ENCODE measurements at regions not wholly inside any gene's neighbourhood (a gene's known extent, or its start where the extent isn't known, plus 50 kb on each side); places are given as distances from the start of the nearest gene placed in this dataset.

- TF ChIP-seq GABPA (IDR thresholded peaks at IDR 0.05; ENCODE audit: low read depth) (no peak), ZNF24 (IDR thresholded peaks at IDR 0.05) (no peak), ESRRA (IDR thresholded peaks at IDR 0.05; ENCODE audit: low read length) (no peak), CTCF (IDR thresholded peaks at IDR 0.05 in 2 of 3, conservative IDR thresholded peaks at IDR 0.05 in 1 of 3; ENCODE audit: control insufficient read depth in 2 of 3, extremely low read depth in 1 of 3, insufficient read depth in 1 of 3, low read depth in 3 of 3, low read length in 3 of 3) (peak in 1 of 3 experiments; percentile 16; a peak in 1 of 6 replicates), SP1 (IDR thresholded peaks at IDR 0.05; ENCODE audit: low read depth, low read length) (no peak), RCOR1 (conservative IDR thresholded peaks at IDR 0.05; ENCODE audit: low read depth, low read length) (no peak), RAD21 (IDR thresholded peaks at IDR 0.05; ENCODE audit: insufficient read depth, low read depth, low read length) (no peak), PAX8 (IDR thresholded peaks at IDR 0.05) (no peak), MXI1 (IDR thresholded peaks at IDR 0.05; ENCODE audit: low read depth, low read length) (no peak), CBX5 (IDR thresholded peaks at IDR 0.05; ENCODE audit: low read depth) (no peak), SMARCA5 (IDR thresholded peaks at IDR 0.05) (no peak)
These were observed 51.2 kb upstream of the RGS7 start for GRCh38 chr1:241408170-241408569.

Data from GM12878 (cell line).